ENCODE measurements at regions not wholly inside any gene's neighbourhood (a gene's known extent, or its start where the extent isn't known, plus 50 kb on each side); places are given as distances from the start of the nearest gene placed in this dataset.
"Not testable (repeated sequence)": the region's sequence is repeated elsewhere in the genome, so short reads cannot be mapped to it uniquely, and the experiment has no call there.

GRCh38 chrX:64792598-64793337 is 183.5 kb downstream of the ZC4H2 start:
- no peak for DNase-seq (ENCODE audit: low spot score)
- H3K4me1 ChIP-seq (ENCODE audit: insufficient read depth, poor library complexity, severe bottlenecking) = no peaks in the 10 kb centered on the region
- no peak for TF ChIP-seq CTCF (IDR thresholded peaks at IDR 0.05; ENCODE audit: poor library complexity, severe bottlenecking)
- no peaks in the 10 kb centered on the region for H3K36me3 ChIP-seq (ENCODE audit: low read depth)
- no peaks in the 10 kb centered on the region for H3K9me3 ChIP-seq (ENCODE audit: severe bottlenecking)
- H3K4me3 ChIP-seq (ENCODE audit: severe bottlenecking) = no peak overlapping the region
- no peak overlapping the region for H3K27ac ChIP-seq (ENCODE audit: poor library complexity, severe bottlenecking)
- H3K27me3 ChIP-seq (ENCODE audit: insufficient read depth, poor library complexity, severe bottlenecking) = no peaks in the 10 kb centered on the region
- no peak for ATAC-seq (ENCODE audit: low read depth)

DNA sequence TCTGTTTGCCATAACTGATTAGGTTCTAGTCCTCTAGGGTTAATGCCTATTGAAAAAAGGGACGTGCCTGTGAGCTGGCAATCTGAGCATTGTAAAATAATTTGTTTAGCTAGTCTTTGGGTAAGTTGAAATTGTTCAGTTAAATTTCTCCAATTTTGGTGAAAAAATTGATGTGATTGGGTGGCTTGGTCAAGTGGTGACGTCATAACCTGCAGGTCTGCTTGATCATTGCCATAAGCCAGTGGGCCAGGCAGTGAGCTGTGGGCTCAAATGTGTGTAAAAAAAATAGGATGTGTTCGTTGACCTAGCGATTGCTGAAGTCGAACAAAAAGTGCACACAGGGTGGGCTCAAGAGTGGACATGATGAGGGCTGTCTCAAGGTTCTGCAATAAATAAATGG is 193.3 kb downstream of the ZC4H2 start:
- no peak overlapping the region for H3K27ac ChIP-seq (ENCODE audit: poor library complexity, severe bottlenecking)
- ATAC-seq (ENCODE audit: low read depth) = no peak
- no peak for TF ChIP-seq CTCF (IDR thresholded peaks at IDR 0.05; ENCODE audit: poor library complexity, severe bottlenecking)
- H3K9me3 ChIP-seq (ENCODE audit: severe bottlenecking) = no peaks in the 10 kb centered on the region
- no peaks in the 10 kb centered on the region for H3K4me1 ChIP-seq (ENCODE audit: insufficient read depth, poor library complexity, severe bottlenecking)
- H3K36me3 ChIP-seq (ENCODE audit: low read depth) = no peaks in the 10 kb centered on the region
- H3K27me3 ChIP-seq (ENCODE audit: insufficient read depth, poor library complexity, severe bottlenecking) = no peaks in the 10 kb centered on the region
- no peak overlapping the region for H3K4me3 ChIP-seq (ENCODE audit: severe bottlenecking)
- DNase-seq (ENCODE audit: low spot score) = no peak

- Histone ChIP-seq H3K27me3 (ENCODE audit: insufficient read depth, poor library complexity, severe bottlenecking) (no peaks in the 10 kb centered on the region), H3K9me3 (ENCODE audit: severe bottlenecking) (no peaks in the 10 kb centered on the region), H3K36me3 (ENCODE audit: low read depth) (no peaks in the 10 kb centered on the region), H3K4me3 (ENCODE audit: severe bottlenecking) (no peak overlapping the region), H3K4me1 (ENCODE audit: insufficient read depth, poor library complexity, severe bottlenecking) (no peaks in the 10 kb centered on the region), H3K27ac (ENCODE audit: poor library complexity, severe bottlenecking) (no peak overlapping the region)
- ATAC-seq (ENCODE audit: low read depth) (no peak), DNase-seq (ENCODE audit: low spot score) (no peak)
- no peak for TF ChIP-seq CTCF (IDR thresholded peaks at IDR 0.05; ENCODE audit: poor library complexity, severe bottlenecking)
Observed at GRCh38 chrX:64758047-64758446, 218.2 kb downstream of the ZC4H2 start.

GRCh38 chrX:64739792-64740378 is 236.4 kb downstream of the ZC4H2 start:
- H3K36me3 ChIP-seq (ENCODE audit: low read depth) = no peaks in the 10 kb centered on the region
- H3K27me3 ChIP-seq (ENCODE audit: insufficient read depth, poor library complexity, severe bottlenecking) = no peaks in the 10 kb centered on the region
- no peak for TF ChIP-seq CTCF (IDR thresholded peaks at IDR 0.05; ENCODE audit: poor library complexity, severe bottlenecking)
- no peaks in the 10 kb centered on the region for H3K9me3 ChIP-seq (ENCODE audit: severe bottlenecking)
- DNase-seq (ENCODE audit: low spot score) (no peak), ATAC-seq (ENCODE audit: low read depth) (no peak)
- H3K4me1 ChIP-seq (ENCODE audit: insufficient read depth, poor library complexity, severe bottlenecking) = no peaks in the 10 kb centered on the region
- no peak overlapping the region for H3K27ac ChIP-seq (ENCODE audit: poor library complexity, severe bottlenecking)
- no peak overlapping the region for H3K4me3 ChIP-seq (ENCODE audit: severe bottlenecking)

GRCh38 chrX:64698317-64698716 is 277.9 kb downstream of the ZC4H2 start:
- H3K27me3 ChIP-seq (ENCODE audit: insufficient read depth, poor library complexity, severe bottlenecking) = no peaks in the 10 kb centered on the region
- H3K4me3 ChIP-seq (ENCODE audit: severe bottlenecking) = no peak overlapping the region
- no peaks in the 10 kb centered on the region for H3K4me1 ChIP-seq (ENCODE audit: insufficient read depth, poor library complexity, severe bottlenecking)
- H3K9me3 ChIP-seq (ENCODE audit: severe bottlenecking) = no peaks in the 10 kb centered on the region
- TF ChIP-seq CTCF (IDR thresholded peaks at IDR 0.05; ENCODE audit: poor library complexity, severe bottlenecking) = no peak
- ATAC-seq (ENCODE audit: low read depth) (no peak), DNase-seq (ENCODE audit: low spot score) (no peak)
- no peaks in the 10 kb centered on the region for H3K36me3 ChIP-seq (ENCODE audit: low read depth)
- H3K27ac ChIP-seq (ENCODE audit: poor library complexity, severe bottlenecking) = no peak overlapping the region

DNA sequence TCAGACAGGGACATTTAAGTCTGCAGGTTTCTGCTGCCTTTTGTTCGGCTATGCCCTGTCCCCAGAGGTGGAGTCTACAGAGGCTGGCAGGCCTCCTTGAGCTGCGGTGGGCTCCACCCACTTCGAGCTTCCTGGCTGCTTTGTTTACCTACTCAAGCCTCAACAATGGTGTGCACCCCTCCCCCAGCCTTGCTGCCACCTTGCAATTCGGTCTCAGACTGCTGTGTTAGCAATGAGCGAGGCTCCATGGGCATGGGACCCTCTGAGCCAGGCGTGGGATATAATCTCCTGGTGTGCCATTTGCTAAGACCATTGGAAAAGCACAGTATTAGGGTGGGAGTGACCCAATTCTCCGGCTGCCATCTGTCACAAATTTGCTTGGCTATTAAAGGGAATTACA is 280.9 kb downstream of the ZC4H2 start:
- not testable (repeated sequence) for DNase-seq (ENCODE audit: low spot score); H3K9me3 ChIP-seq (ENCODE audit: severe bottlenecking); H3K27me3 ChIP-seq (ENCODE audit: insufficient read depth, poor library complexity, severe bottlenecking); H3K4me3 ChIP-seq (ENCODE audit: severe bottlenecking); H3K4me1 ChIP-seq (ENCODE audit: insufficient read depth, poor library complexity, severe bottlenecking); H3K27ac ChIP-seq (ENCODE audit: poor library complexity, severe bottlenecking); ATAC-seq (ENCODE audit: low read depth); H3K36me3 ChIP-seq (ENCODE audit: low read depth)
